Neuronal stem cell (in vitro differentiated cells): ENCODE measurements at regions not wholly inside any gene's neighbourhood (a gene's known extent, or its start where the extent isn't known, plus 50 kb on each side); places are given as distances from the start of the nearest gene placed in this dataset.

ENCODE experiments used
- DNase-seq: peaks from one replicate; pipeline ENCODE4 v3.0.0-alpha.2; 2013; ENCODE audit warnings: low spot score
- H2AFZ ChIP-seq: one replicate; pipeline ENCODE4 v1.6.1; 2013; ENCODE audit warnings: mild to moderate bottlenecking, low read length, inconsistent platforms
- H2AK5ac ChIP-seq: 2 replicates; pipeline ENCODE4 v1.6.1; 2013; ENCODE audit warnings: low read depth, mild to moderate bottlenecking, inconsistent platforms, low read length, moderate library complexity, mixed read lengths
- H2BK120ac ChIP-seq: 2 replicates; pipeline ENCODE4 v1.6.1; 2013; ENCODE audit warnings: low read depth, mild to moderate bottlenecking, inconsistent platforms, low read length, moderate library complexity, mixed read lengths
- H2BK12ac ChIP-seq: one replicate; pipeline ENCODE4 v1.6.1; 2013; ENCODE audit warnings: low read length, inconsistent platforms
- H2BK15ac ChIP-seq: 2 replicates; pipeline ENCODE4 v1.6.1; 2013; ENCODE audit warnings: mild to moderate bottlenecking, low read length, inconsistent platforms, mixed read lengths
- H2BK5ac ChIP-seq: one replicate; pipeline ENCODE4 v1.6.1; 2013; ENCODE audit warnings: inconsistent platforms, mild to moderate bottlenecking, low read length, moderate library complexity
- H3K14ac ChIP-seq: one replicate; pipeline ENCODE4 v1.6.1; 2013; ENCODE audit warnings: low read length, inconsistent platforms
- H3K18ac ChIP-seq: 2 replicates; pipeline ENCODE4 v1.6.1; 2013; ENCODE audit warnings: low read length, inconsistent platforms
- H3K23ac ChIP-seq: 2 replicates; pipeline ENCODE4 v1.6.1; 2013; ENCODE audit warnings: low read depth, mild to moderate bottlenecking, mixed read lengths, low read length, inconsistent platforms; ENCODE audit not compliant: poor library complexity
- H3K27ac ChIP-seq: replicated peaks from 3 replicates; pipeline ENCODE4 v1.5.1; 2013; ENCODE audit warnings: low read length, inconsistent platforms
- H3K27me3 ChIP-seq, 3 experiments: 2 replicates each; pipeline ENCODE4 v1.6.1; 2013; ENCODE audit warnings: low read length in 3 of 3, mild to moderate bottlenecking in 2 of 3, inconsistent platforms in 1 of 3, low read depth in 1 of 3, mixed read lengths in 1 of 3, moderate library complexity in 1 of 3; ENCODE audit not compliant: control insufficient read depth in 3 of 3, insufficient read depth in 3 of 3
- H3K36me3 ChIP-seq, 2 donors: replicated peaks in 1 of 2; 2 replicates each; pipeline ENCODE4 v1.6.1; 2013; ENCODE audit warnings: low read length in 2 of 2; ENCODE audit not compliant: control insufficient read depth in 2 of 2, insufficient read depth in 2 of 2
- H3K4ac ChIP-seq: 2 replicates; pipeline ENCODE4 v1.6.1; 2013; ENCODE audit warnings: inconsistent platforms, mild to moderate bottlenecking, low read length, moderate library complexity
- H3K4me1 ChIP-seq, 2 donors: 1 replicate in 1 of 2; 2 replicates in 1 of 2; pipeline ENCODE4 v1.6.1; 2013; ENCODE audit warnings: low read length in 2 of 2, low read depth in 1 of 2; ENCODE audit not compliant: control insufficient read depth in 2 of 2, insufficient read depth in 1 of 2
- H3K4me2 ChIP-seq: one replicate; pipeline ENCODE4 v1.6.1; 2013; ENCODE audit warnings: mild to moderate bottlenecking, low read length, inconsistent platforms; ENCODE audit not compliant: insufficient read depth, poor library complexity, severe bottlenecking
- H3K4me3 ChIP-seq, 2 donors: 2 replicates each; pipeline ENCODE4 v1.5.1; 2013; ENCODE audit warnings: low read length in 2 of 2, mild to moderate bottlenecking in 2 of 2, inconsistent platforms in 1 of 2, moderate library complexity in 1 of 2
- H3K79me1 ChIP-seq: one replicate; pipeline ENCODE4 v1.6.1; 2013; ENCODE audit warnings: low read depth, mild to moderate bottlenecking, inconsistent platforms, low read length, moderate library complexity
- H3K9ac ChIP-seq: one replicate; pipeline ENCODE4 v1.6.1; 2013; ENCODE audit warnings: mild to moderate bottlenecking, low read depth, low read length, inconsistent platforms; ENCODE audit not compliant: poor library complexity
- H3K9me3 ChIP-seq, 2 donors: replicated peaks in 1 of 2; 2 replicates each; pipeline versions ENCODE3 to v1.6.1; 2013; ENCODE audit warnings: low read length in 2 of 2, mild to moderate bottlenecking in 2 of 2, inconsistent platforms in 1 of 2, low read depth in 1 of 2, mixed read lengths in 1 of 2, moderate library complexity in 1 of 2; ENCODE audit not compliant: control insufficient read depth in 2 of 2, insufficient read depth in 1 of 2
- H4K8ac ChIP-seq: one replicate; pipeline ENCODE4 v1.6.1; 2013; ENCODE audit warnings: low read depth, mild to moderate bottlenecking, inconsistent platforms, low read length, moderate library complexity
- H4K91ac ChIP-seq: one replicate; pipeline ENCODE4 v1.6.1; 2013; ENCODE audit warnings: low read length, low read depth, mild to moderate bottlenecking, inconsistent platforms; ENCODE audit not compliant: poor library complexity
- WGBS, 2 donors: extraction: QIAGEN DNeasy Blood & Tissue Kit; methylation state at CpG; one replicate each; pipeline ENCODE4 v1.1.7; 2013; ENCODE audit warnings: missing lambda C conversion rate in 2 of 2, mixed read lengths in 1 of 2; ENCODE audit not compliant: insufficient read length in 2 of 2, insufficient replicate concordance in 1 of 2; ENCODE audit errors: extremely low coverage in 2 of 2; 5-methylcytosine and 5-hydroxymethylcytosine counted together

- no peak for DNase-seq
- Histone ChIP-seq H3K9me3 (no peaks in the 10 kb centered on the region), H3K23ac (no peak overlapping the region), H3K4me2 (no peak overlapping the region), H3K79me1 (no peaks in the 10 kb centered on the region), H2BK12ac (no peak overlapping the region), H3K27ac (no peak overlapping the region), H3K4ac (no peak overlapping the region), H3K18ac (no peak overlapping the region), H3K4me1 (peaks cover 3 to 9% of the 10 kb centered on the region in 2 donors), H3K27me3 (peaks cover 0 to 8% (median 0%) of the 10 kb centered on the region in 3 experiments), H4K8ac (no peak overlapping the region), H2BK120ac (no peak overlapping the region), H2AK5ac (no peak overlapping the region), H3K14ac (no peak overlapping the region), H3K4me3 (no peak overlapping the region), H2AFZ (no peak overlapping the region), H3K9ac (no peak overlapping the region), H3K36me3 (no peaks in the 10 kb centered on the region), H2BK5ac (no peak overlapping the region), H4K91ac (no peak overlapping the region), H2BK15ac (no peak overlapping the region)
- no CpG with 5 or more reads among the region's 8 CpGs for WGBS, 2 donors
Measured at GRCh38 chrX:69290292-69290691, 125.0 kb upstream of the PJA1 start.

- no peak overlapping the region for H2AFZ ChIP-seq
- no peak overlapping the region for H3K4ac ChIP-seq
- H3K79me1 ChIP-seq, result no peaks in the 10 kb centered on the region
- no peak overlapping the region for H2BK5ac ChIP-seq
- no peak overlapping the region for H3K18ac ChIP-seq
- no peak overlapping the region for H4K8ac ChIP-seq
- H3K4me1 ChIP-seq, result peaks cover 4 to 14% of the 10 kb centered on the region in 2 donors
- no peak overlapping the region for H3K14ac ChIP-seq
- peak overlapping the region; percentile 60 for H2BK12ac ChIP-seq
- no CpG with 5 or more reads among the region's 1 CpG for WGBS, 2 donors
- H4K91ac ChIP-seq, result no peak overlapping the region
- DNase-seq, result no peak
- no peaks in the 10 kb centered on the region for H3K9me3 ChIP-seq
- peaks cover 0 to 8% (median 0%) of the 10 kb centered on the region in 3 experiments for H3K27me3 ChIP-seq
- H3K9ac ChIP-seq, result no peak overlapping the region
- H2BK120ac ChIP-seq, result no peak overlapping the region
- no peaks in the 10 kb centered on the region for H3K36me3 ChIP-seq
- no peak overlapping the region for H2BK15ac ChIP-seq
- H3K23ac ChIP-seq, result no peak overlapping the region
- H3K27ac ChIP-seq, result no peak overlapping the region
- no peak overlapping the region for H3K4me2 ChIP-seq
- no peak overlapping the region for H2AK5ac ChIP-seq
- H3K4me3 ChIP-seq, result no peak overlapping the region
Measured at GRCh38 chrX:69289793-69290123, 124.5 kb upstream of the PJA1 start.

GRCh38 chrX:69289046-69289792 is 124.0 kb upstream of the PJA1 start:
- Histone ChIP-seq H2BK5ac (no peak overlapping the region), H3K36me3 (no peaks in the 10 kb centered on the region), H4K8ac (no peak overlapping the region), H3K27ac (no peak overlapping the region), H3K4me2 (no peak overlapping the region), H3K23ac (no peak overlapping the region), H2BK12ac (peak overlapping the region; percentile 60), H3K4me3 (no peak overlapping the region), H3K9ac (no peak overlapping the region), H3K27me3 (peaks cover 0 to 8% (median 0%) of the 10 kb centered on the region in 3 experiments), H3K14ac (no peak overlapping the region), H2BK15ac (no peak overlapping the region), H2BK120ac (no peak overlapping the region), H3K18ac (peak overlapping the region; percentile 16), H3K79me1 (no peaks in the 10 kb centered on the region), H2AFZ (no peak overlapping the region), H4K91ac (no peak overlapping the region), H3K4me1 (peaks cover 4 to 15% of the 10 kb centered on the region in 2 donors), H3K9me3 (no peaks in the 10 kb centered on the region), H3K4ac (no peak overlapping the region), H2AK5ac (no peak overlapping the region)
- DNase-seq, result no peak
- WGBS, 2 donors, result no CpG with 5 or more reads among the region's 11 CpGs

GRCh38 chrX:69287095-69287494 is 121.8 kb upstream of the PJA1 start:
- Histone ChIP-seq H2AK5ac (peak overlapping the region; percentile 28), H3K4me2 (no peak overlapping the region), H3K4me3 (no peak overlapping the region), H3K4ac (no peak overlapping the region), H2BK15ac (no peak overlapping the region), H3K23ac (no peak overlapping the region), H3K9ac (no peak overlapping the region), H3K18ac (peak overlapping the region; percentile 28), H2AFZ (no peak overlapping the region), H3K79me1 (no peaks in the 10 kb centered on the region), H2BK120ac (no peak overlapping the region), H4K91ac (no peak overlapping the region), H3K9me3 (no peaks in the 10 kb centered on the region), H3K36me3 (no peaks in the 10 kb centered on the region), H2BK5ac (peak overlapping the region; percentile 39), H4K8ac (no peak overlapping the region), H3K14ac (no peak overlapping the region), H3K27ac (no peak overlapping the region), H3K4me1 (peaks cover 4 to 15% of the 10 kb centered on the region in 2 donors), H2BK12ac (peak overlapping the region; percentile 58), H3K27me3 (peaks cover 0 to 3% (median 0%) of the 10 kb centered on the region in 3 experiments)
- no peak for DNase-seq
- WGBS, 2 donors, result no CpG with 5 or more reads among the region's 3 CpGs
